Fibroblast of mammary gland (primary cell): ENCODE measurements at regions not wholly inside any gene's neighbourhood (a gene's known extent, or its start where the extent isn't known, plus 50 kb on each side); places are given as distances from the start of the nearest gene placed in this dataset.

Experiments used
- DNase-seq: peaks from one replicate; pipeline ENCODE4 v3.0.0-alpha.2; 2010; ENCODE audit warnings: low read depth
- H3K4me3 ChIP-seq: 2 replicates; pipeline ENCODE4 v1.5.1; 2011; ENCODE audit warnings: low read depth, mild to moderate bottlenecking, low read length, moderate library complexity; ENCODE audit not compliant: control insufficient read depth
- TF ChIP-seq, protein P1 (sequence below): conservative IDR thresholded peaks from 2 replicates; pipeline ENCODE4 v1.5.1; 2011; ENCODE audit warnings: low read depth, low read length, inconsistent platforms; ENCODE audit not compliant: control insufficient read depth, insufficient read depth

GRCh38 chr2:71834796-71835195, 312.9 kb downstream of the CYP26B1 start:
- no peak overlapping the region for H3K4me3 ChIP-seq
- no peak for DNase-seq
- TF ChIP-seq, protein P1, sequence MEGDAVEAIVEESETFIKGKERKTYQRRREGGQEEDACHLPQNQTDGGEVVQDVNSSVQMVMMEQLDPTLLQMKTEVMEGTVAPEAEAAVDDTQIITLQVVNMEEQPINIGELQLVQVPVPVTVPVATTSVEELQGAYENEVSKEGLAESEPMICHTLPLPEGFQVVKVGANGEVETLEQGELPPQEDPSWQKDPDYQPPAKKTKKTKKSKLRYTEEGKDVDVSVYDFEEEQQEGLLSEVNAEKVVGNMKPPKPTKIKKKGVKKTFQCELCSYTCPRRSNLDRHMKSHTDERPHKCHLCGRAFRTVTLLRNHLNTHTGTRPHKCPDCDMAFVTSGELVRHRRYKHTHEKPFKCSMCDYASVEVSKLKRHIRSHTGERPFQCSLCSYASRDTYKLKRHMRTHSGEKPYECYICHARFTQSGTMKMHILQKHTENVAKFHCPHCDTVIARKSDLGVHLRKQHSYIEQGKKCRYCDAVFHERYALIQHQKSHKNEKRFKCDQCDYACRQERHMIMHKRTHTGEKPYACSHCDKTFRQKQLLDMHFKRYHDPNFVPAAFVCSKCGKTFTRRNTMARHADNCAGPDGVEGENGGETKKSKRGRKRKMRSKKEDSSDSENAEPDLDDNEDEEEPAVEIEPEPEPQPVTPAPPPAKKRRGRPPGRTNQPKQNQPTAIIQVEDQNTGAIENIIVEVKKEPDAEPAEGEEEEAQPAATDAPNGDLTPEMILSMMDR, result no peak

- TF ChIP-seq, protein P1, result no peak
- peak; percentile 76 for DNase-seq
- no peak overlapping the region for H3K4me3 ChIP-seq
These were observed 313.7 kb downstream of the CYP26B1 start for GRCh38 chr2:71833855-71834560.

GRCh38 chr2:71833272-71833671, 314.4 kb downstream of the CYP26B1 start:
- DNase-seq, result no peak
- no peak overlapping the region for H3K4me3 ChIP-seq
- TF ChIP-seq, protein P1, result no peak

- TF ChIP-seq, protein P1, result no peak
- H3K4me3 ChIP-seq, result no peak overlapping the region
- no peak for DNase-seq
These were observed 314.8 kb downstream of the CYP26B1 start for GRCh38 chr2:71832844-71833243.

DNA sequence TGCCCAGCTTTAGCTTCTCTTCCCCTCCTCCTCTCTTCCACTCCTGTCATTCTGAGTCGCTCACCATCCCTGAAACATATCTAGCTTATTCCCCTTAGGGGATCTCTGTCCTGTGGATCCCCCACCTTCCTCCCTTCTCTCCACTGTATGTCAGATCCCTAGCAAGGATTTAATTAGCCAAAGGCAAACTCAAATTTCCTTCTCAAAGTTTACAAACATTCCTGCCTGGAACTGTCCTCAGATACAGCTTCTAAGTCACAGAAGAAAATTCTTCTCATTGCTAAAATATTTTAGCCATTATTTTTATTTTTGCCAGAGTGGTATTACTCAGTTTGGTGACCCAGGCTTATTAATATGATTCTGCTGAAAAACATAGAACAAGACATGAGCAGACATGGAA, 315.3 kb downstream of the CYP26B1 start:
- H3K4me3 ChIP-seq, result no peak overlapping the region
- DNase-seq, result no peak
- TF ChIP-seq, protein P1, result no peak

GRCh38 chr2:71831193-71831577, 316.5 kb downstream of the CYP26B1 start:
- TF ChIP-seq, protein P1, result no peak
- DNase-seq, result peak; percentile 76
- no peak overlapping the region for H3K4me3 ChIP-seq
